NCI-H1417 (cell line): ENCODE measurements at regions not wholly inside any gene's neighbourhood (a gene's known extent, or its start where the extent isn't known, plus 50 kb on each side); places are given as distances from the start of the nearest gene placed in this dataset.
A peak's percentile ranks its signal among the peaks of the same experiment; 100 is the strongest.
"Not testable (repeated sequence)": the region's sequence is repeated elsewhere in the genome, so short reads cannot be mapped to it uniquely, and the experiment has no call there.

Experiments
- DNase-seq, 3 experiments: peaks; one replicate each; lab custom pipeline; 2025; lab: John Stamatoyannopoulos, UW

DNA sequence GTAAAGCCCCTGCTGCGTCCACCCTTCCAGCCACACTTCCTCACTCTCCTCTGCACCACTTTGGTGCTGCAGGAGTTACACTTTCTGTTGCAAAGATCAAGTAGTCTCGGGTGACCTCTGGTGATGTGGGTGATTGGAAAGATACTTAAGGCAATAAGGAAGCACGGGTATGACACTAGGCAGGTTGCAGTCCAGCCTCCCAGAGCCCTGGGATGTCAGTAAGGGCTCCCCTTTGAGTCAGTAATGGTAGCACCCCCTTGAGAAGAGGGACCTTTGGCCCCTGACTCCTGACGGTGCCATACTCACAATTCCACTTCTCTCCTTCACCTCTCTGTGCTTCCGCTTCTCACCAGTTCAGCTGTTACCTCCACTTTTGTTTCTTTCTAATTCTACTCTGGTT is 84.1 kb upstream of the KIF2A start:
- not testable (repeated sequence) for DNase-seq

DNA sequence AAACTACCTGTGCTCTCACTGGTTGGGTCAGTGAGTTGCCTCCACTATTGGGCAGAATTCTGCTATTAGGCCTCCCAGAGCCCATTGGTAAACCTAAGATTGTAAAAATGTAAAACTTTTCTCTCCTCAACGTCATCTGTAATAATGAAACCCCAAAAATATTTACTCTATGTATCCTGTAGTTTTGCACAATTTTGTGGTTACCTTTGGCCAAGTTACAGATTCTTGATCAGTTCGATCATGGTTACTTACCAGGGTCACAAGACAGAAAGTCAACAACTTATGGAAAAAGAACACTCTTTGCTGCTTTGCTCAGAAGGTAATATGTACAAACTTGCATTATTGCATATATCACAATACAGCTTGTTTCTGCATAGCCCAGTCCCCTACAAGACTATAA is 83.7 kb upstream of the KIF2A start:
- DNase-seq = not testable (repeated sequence)

GRCh38 chr5:62223312-62223670 is 82.7 kb upstream of the KIF2A start:
- DNase-seq = not testable (repeated sequence)

DNA sequence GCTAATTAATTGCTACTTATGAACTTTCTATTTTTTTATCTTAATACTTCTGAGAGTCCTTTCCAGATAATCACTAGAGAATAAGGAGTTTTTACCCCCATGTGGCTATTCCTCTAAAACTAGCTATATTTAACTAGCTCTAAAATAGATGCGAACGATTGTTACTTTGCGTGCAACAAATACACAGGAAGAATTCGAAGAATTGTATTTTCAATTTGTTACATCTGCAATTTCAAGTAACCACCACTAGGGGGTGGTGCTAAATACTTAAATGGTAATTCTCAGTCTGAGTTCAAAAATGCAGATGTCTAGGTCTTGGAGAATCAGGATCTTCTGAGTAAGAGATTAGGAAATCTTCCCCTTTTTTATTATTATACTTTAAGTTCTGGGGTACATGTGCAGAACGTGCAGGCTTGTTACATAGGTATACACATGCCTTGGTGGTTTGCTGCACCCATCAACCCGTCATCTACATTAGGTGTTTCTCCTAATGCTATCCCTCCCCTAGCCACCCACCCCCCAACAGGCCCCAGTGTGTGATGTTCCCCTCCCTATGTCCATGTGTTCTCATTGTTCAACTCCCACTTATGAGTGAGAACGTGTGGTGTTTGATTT is 80.9 kb upstream of the KIF2A start:
- DNase-seq = peak in 1 of 3 experiments; percentile 34

- DNase-seq = not testable (repeated sequence)
Observed at GRCh38 chr5:62230876-62231388, 75.1 kb upstream of the KIF2A start.

GRCh38 chr5:62231576-62231975 is 74.4 kb upstream of the KIF2A start:
- DNase-seq = no peak

DNA sequence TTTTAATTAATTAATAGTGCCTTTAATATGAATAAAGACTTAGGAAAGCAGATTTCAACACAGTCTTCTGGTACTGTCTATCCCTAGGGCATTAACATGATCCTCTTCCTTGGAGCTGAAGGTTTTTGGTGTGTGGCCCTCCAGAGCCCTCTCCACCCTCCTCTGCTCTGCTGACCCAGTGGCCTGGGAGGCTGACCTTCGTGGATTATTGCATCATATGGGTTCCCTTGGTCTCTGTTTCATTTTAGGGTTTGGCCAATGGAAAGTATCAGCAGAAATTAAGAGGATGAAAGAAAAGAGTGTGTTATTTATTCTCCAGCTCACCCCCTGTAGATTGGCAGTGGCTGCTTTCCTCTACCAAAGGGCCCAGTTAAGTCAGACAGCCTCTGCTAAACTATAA is 73.8 kb upstream of the KIF2A start:
- not testable (repeated sequence) for DNase-seq

GRCh38 chr5:62233083-62234046 is 72.6 kb upstream of the KIF2A start:
- DNase-seq = peak in 1 of 3 experiments; percentile 2

- DNase-seq = not testable (repeated sequence)
Observed at GRCh38 chr5:62236593-62236992, 69.4 kb upstream of the KIF2A start.

- DNase-seq = not testable (repeated sequence)
Observed at GRCh38 chr5:62237944-62238343, 68.1 kb upstream of the KIF2A start.

GRCh38 chr5:62238584-62238983 is 67.4 kb upstream of the KIF2A start:
- not testable (repeated sequence) for DNase-seq

GRCh38 chr5:62240494-62240893 is 65.5 kb upstream of the KIF2A start:
- not testable (repeated sequence) for DNase-seq

GRCh38 chr5:62242000-62242399 is 64.0 kb upstream of the KIF2A start:
- DNase-seq = not testable (repeated sequence)

DNA sequence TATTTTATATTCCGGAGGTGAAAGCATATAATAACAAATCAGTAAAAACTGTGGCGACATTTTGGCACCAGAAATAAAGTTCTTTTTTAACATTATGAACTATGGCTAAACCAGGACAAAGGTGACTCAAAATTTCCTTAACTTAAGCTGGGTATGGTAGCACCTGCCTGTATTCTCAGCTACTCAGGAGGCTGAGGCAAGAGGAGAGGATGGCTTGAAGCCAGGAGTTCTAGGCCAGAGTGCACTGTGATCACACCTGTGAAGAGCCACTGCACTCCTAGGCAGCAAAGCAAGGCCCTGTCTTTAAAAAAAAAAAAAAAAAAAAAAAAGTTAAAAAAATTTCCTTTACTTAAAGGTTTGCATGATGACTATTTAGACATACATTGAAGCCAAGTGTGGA is 63.0 kb upstream of the KIF2A start:
- DNase-seq = not testable (repeated sequence)

GRCh38 chr5:62248192-62248591 is 57.8 kb upstream of the KIF2A start:
- not testable (repeated sequence) for DNase-seq

GRCh38 chr5:62250085-62250484 is 55.9 kb upstream of the KIF2A start:
- not testable (repeated sequence) for DNase-seq

- not testable (repeated sequence) for DNase-seq
Observed at GRCh38 chr5:62250919-62251318, 55.1 kb upstream of the KIF2A start.

DNA sequence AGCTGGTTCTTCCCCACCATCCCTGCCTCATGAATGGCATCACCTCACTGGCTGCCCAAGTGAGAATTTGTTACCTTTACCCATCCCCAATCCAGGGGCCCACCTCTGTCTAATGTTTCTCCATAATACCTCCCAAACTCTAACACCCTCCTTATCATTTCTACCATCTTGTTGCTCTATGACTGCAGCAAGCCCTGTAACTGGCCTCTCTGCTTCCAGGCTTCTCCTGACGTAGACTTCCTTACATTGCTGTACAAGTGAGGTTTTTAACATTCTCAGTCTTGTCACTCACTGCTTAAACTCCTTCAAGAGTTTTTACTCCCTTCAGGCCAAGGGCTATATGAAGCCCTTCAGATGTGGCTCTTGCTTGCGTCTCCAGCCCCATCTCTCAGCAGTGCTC is 53.5 kb upstream of the KIF2A start:
- not testable (repeated sequence) for DNase-seq

DNA sequence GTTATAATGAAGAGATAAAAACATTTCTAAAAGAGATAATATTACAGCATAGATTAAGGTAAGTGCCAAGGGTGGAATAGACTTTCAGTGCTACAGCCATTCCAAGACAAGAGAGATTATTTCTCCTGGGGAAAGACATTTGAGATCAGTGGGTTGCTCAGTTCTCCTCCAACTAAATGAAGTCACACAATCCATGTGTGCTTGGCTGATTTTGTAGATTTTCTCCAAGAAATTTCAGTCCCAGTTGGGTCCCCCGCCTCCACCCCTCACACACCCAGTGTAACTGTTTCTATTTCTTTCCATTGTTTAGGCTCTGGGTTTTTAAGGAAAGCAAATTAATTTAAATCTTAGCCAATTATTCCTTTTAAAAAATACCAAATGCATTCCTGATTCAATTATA is 50.5 kb upstream of the KIF2A start:
- not testable (repeated sequence) for DNase-seq

GRCh38 chr5:62256161-62257019 is 49.6 kb upstream of the KIF2A start:
- peak in 2 of 3 experiments; percentile 3 to 7 for DNase-seq
